Thoracic aorta (tissue), 2 donors: ENCODE measurements at regions not wholly inside any gene's neighbourhood (a gene's known extent, or its start where the extent isn't known, plus 50 kb on each side); places are given as distances from the start of the nearest gene placed in this dataset.

ENCODE experiments used
- ATAC-seq: fragments of 150-250 bp; one replicate; pipeline ENCODE4 v1.8.0; 2017; ENCODE audit warnings: low read depth; ENCODE audit not compliant: insufficient number of reproducible peaks, low FRiP score
- DNase-seq: peaks from one replicate; pipeline ENCODE4 v3.0.0-alpha.2; 2020; ENCODE audit warnings: low spot score
- H3K27ac ChIP-seq, 2 donors: fragments of 200-600 bp; sonication (generic); 1 replicate in 1 of 2; 2 replicates in 1 of 2; pipeline ENCODE4 v1.5.1; 2016; ENCODE audit warnings: mild to moderate bottlenecking in 2 of 2, moderate library complexity in 2 of 2
- H3K27me3 ChIP-seq: fragments of 200-600 bp; sonication (generic); replicated peaks from 2 replicates; pipeline ENCODE4 v1.6.0; 2016; ENCODE audit warnings: mild to moderate bottlenecking; ENCODE audit not compliant: insufficient read depth
- H3K36me3 ChIP-seq: fragments of 200-600 bp; sonication (generic); one replicate; pipeline ENCODE4 v1.5.1; 2016
- H3K4me1 ChIP-seq, 2 donors: fragments of 200-600 bp; sonication (generic); 1 replicate in 1 of 2; 2 replicates in 1 of 2; pipeline versions ENCODE4 v1.5.1 to v1.6.0; 2016; ENCODE audit warnings: low read depth in 2 of 2, mild to moderate bottlenecking in 1 of 2; ENCODE audit not compliant: control insufficient read depth in 1 of 2
- H3K4me3 ChIP-seq: fragments of 200-600 bp; sonication (generic); 2 replicates; pipeline ENCODE4 v1.5.1; 2016; ENCODE audit warnings: mild to moderate bottlenecking
- H3K9me3 ChIP-seq: fragments of 200-600 bp; sonication (generic); 2 replicates; pipeline ENCODE4 v1.5.1; 2016
- TF ChIP-seq, protein P1 (sequence below): fragments of 200-600 bp; sonication (generic); IDR thresholded peaks from one replicate; pipeline ENCODE4 v1.5.1; 2019; ENCODE audit warnings: antibody characterized with exemption

DNA sequence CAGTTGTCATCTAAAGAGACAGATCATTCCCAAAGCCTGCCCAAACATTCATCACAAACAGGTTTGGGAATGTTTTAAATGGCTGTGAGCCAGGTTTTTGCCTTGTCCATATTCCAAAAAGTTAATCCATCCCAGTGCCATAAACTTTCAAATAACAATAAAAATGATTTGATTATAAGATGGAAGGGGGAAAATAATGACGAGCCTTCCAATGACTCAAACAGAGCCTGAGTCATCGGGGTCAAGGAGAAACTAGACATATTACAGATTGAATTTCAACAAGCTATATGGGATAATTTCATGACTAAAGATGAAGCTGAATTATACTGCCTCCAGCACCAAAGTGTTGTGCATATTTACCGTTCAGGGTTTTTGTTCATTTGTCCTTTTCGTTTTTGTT lies 195.8 kb upstream of the PKN2 start:
- H3K36me3 ChIP-seq = no peaks in the 10 kb centered on the region
- TF ChIP-seq, protein P1, sequence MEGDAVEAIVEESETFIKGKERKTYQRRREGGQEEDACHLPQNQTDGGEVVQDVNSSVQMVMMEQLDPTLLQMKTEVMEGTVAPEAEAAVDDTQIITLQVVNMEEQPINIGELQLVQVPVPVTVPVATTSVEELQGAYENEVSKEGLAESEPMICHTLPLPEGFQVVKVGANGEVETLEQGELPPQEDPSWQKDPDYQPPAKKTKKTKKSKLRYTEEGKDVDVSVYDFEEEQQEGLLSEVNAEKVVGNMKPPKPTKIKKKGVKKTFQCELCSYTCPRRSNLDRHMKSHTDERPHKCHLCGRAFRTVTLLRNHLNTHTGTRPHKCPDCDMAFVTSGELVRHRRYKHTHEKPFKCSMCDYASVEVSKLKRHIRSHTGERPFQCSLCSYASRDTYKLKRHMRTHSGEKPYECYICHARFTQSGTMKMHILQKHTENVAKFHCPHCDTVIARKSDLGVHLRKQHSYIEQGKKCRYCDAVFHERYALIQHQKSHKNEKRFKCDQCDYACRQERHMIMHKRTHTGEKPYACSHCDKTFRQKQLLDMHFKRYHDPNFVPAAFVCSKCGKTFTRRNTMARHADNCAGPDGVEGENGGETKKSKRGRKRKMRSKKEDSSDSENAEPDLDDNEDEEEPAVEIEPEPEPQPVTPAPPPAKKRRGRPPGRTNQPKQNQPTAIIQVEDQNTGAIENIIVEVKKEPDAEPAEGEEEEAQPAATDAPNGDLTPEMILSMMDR = no peak
- no peaks in the 10 kb centered on the region for H3K27me3 ChIP-seq
- DNase-seq (no peak), ATAC-seq (no peak)
- H3K4me1 ChIP-seq = no peaks in the 10 kb centered on the region
- H3K27ac ChIP-seq = no peak overlapping the region
- H3K4me3 ChIP-seq = no peak overlapping the region
- no peaks in the 10 kb centered on the region for H3K9me3 ChIP-seq

DNA sequence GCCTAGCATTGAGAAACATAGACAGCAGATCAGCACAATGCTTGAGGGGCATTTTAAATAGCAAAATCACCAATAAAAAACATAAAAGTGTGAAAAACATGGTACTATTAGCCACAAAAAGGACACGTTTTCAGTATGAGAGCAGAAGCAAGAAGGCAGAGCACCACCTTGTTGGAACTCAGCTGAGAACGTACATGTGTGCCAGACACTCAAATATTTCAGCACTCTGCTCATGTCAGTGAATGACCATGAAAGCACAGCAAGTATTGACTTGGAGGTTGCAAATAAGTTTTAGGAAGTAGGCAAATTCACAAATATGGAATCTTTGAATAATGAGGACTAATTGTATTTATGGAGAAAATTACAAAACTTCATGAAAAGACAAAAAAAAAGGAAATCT lies 193.4 kb upstream of the PKN2 start:
- Histone ChIP-seq H3K4me1 (no peaks in the 10 kb centered on the region), H3K27me3 (no peaks in the 10 kb centered on the region), H3K27ac (no peak overlapping the region), H3K36me3 (no peaks in the 10 kb centered on the region), H3K9me3 (no peaks in the 10 kb centered on the region), H3K4me3 (no peak overlapping the region)
- DNase-seq = no peak
- TF ChIP-seq, protein P1 = no peak
- ATAC-seq = no peak

DNA sequence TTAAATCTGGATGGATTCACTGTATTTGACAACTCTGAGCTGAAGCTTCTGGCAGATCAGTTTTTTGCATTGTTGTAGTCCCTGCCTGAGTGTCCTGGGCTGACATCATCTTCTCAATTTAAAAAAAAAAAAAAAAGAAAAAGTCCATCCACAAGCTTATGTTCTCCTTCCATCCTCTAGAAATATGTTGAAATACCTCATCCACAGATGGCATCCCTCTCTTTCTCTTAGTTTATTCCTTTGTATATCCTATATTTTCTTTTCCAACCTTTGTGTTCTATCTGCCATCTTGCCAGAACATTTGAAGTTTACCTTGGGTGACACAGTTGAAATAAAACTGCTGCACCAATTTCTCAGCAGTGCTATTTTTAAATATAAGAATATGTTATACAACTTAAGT lies 184.4 kb upstream of the PKN2 start:
- Histone ChIP-seq H3K4me3 (no peak overlapping the region), H3K36me3 (no peaks in the 10 kb centered on the region), H3K4me1 (no peaks in the 10 kb centered on the region), H3K9me3 (no peaks in the 10 kb centered on the region), H3K27me3 (no peaks in the 10 kb centered on the region), H3K27ac (no peak overlapping the region)
- ATAC-seq (no peak), DNase-seq (no peak)
- TF ChIP-seq, protein P1 = no peak

DNA sequence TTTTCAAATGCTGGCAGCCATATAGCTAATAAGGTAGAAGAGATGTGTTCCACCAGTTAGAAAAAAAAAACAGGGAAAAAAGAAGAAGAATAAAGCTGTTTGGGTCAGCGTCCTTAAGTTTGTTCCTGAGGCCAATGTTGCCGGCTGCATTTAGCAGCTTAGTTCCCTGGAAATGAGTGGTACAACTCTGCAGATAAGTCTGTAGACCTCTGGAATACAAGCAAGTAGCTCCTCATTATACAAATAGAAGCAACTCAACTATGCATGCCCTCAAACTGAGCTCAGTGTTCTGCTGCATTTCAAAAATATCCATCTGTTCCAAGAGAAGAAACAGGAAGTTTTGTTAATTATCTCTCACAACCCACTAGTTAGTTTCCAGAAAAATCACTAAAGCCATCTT lies 181.2 kb upstream of the PKN2 start:
- Histone ChIP-seq H3K4me1 (no peaks in the 10 kb centered on the region), H3K36me3 (no peaks in the 10 kb centered on the region), H3K27ac (no peak overlapping the region), H3K4me3 (no peak overlapping the region), H3K9me3 (no peaks in the 10 kb centered on the region), H3K27me3 (no peaks in the 10 kb centered on the region)
- DNase-seq (no peak), ATAC-seq (no peak)
- TF ChIP-seq, protein P1 = no peak

DNA sequence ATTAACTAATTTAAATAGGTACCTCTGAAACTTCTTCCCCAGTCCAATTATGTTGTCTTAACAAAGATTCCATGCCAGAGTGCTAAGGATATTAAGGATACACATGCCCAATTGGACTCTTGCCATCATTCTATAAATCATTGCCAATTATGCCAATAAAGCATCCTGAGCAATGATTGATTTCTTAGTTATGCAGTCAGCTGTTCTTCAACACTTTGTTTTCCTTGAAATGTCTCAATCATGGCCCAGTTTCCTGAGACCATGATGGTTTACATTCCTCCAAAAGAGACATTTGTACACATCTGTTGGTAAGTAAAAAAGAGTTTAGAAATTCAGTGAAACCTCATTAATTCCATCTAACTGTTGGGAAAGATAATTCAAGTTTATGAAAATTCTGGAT lies 180.4 kb upstream of the PKN2 start:
- Histone ChIP-seq H3K36me3 (no peaks in the 10 kb centered on the region), H3K27ac (no peak overlapping the region), H3K9me3 (no peaks in the 10 kb centered on the region), H3K27me3 (no peaks in the 10 kb centered on the region), H3K4me3 (no peak overlapping the region), H3K4me1 (no peaks in the 10 kb centered on the region)
- ATAC-seq (no peak), DNase-seq (no peak)
- TF ChIP-seq, protein P1 = no peak
